Transverse colon (tissue), 3 donors: ENCODE measurements at regions not wholly inside any gene's neighbourhood (a gene's known extent, or its start where the extent isn't known, plus 50 kb on each side); places are given as distances from the start of the nearest gene placed in this dataset.

Experiments
- EP300 ChIP-seq: sonication (generic); formaldehyde crosslinking; IDR thresholded peaks from one replicate; pipeline ENCODE4 v1.6.1; 2017; ENCODE audit warnings: antibody characterized with exemption, low read depth
- POLR2A ChIP-seq: fragments of 450-650 bp; IDR thresholded peaks from one replicate; pipeline ENCODE4 v1.6.1; 2016; ENCODE audit warnings: antibody characterized with exemption, mild to moderate bottlenecking, moderate library complexity
- TF ChIP-seq, protein P1 (sequence below), 5 experiments: fragments of 200-600 bp in 3 of 5; fragments of 450-650 bp in 2 of 5; sonication (generic) in 3 of 5; IDR thresholded peaks; 1 replicate in 2 of 5; 2 replicates in 3 of 5; pipeline ENCODE4 v1.5.1; 2016 to 2017; ENCODE audit warnings: antibody characterized with exemption in 5 of 5, inconsistent platforms in 3 of 5, mild to moderate bottlenecking in 2 of 5, moderate library complexity in 1 of 5

DNA sequence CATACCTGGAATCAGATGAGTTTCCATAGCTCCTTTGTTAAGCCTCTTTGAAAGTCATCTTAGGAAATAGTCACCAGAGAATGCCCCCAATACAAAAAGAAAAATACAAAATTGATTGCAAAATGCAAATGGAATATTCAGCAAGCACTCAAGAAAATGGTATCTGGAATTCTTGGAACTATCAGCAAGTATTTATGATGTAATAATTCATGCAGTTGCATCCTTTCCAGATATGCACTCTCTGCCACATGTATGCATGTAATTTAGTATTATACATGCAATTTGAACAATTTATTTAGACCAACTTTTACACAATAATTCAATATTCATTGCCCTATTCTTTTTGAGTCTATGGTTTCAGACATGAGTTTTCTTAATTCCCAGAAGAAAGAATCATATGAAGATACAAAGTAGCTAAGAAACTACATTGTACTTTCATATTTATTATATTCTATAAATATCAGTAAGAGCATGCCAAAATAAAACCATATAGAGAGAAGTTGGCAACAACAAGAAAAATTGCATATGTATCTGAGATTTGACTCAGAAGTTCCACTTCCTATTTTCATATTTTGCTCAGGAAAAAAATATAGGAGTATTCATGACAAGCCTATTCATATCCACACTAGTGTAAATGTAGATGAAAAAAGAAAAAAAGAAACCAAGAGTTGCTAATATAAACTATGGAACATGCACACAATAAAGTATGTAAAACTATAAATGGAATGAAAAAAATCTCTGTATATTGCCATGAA is 338.5 kb downstream of the SEMA3D start:
- TF ChIP-seq EP300 (no peak), POLR2A (no peak)
- TF ChIP-seq, protein P1, sequence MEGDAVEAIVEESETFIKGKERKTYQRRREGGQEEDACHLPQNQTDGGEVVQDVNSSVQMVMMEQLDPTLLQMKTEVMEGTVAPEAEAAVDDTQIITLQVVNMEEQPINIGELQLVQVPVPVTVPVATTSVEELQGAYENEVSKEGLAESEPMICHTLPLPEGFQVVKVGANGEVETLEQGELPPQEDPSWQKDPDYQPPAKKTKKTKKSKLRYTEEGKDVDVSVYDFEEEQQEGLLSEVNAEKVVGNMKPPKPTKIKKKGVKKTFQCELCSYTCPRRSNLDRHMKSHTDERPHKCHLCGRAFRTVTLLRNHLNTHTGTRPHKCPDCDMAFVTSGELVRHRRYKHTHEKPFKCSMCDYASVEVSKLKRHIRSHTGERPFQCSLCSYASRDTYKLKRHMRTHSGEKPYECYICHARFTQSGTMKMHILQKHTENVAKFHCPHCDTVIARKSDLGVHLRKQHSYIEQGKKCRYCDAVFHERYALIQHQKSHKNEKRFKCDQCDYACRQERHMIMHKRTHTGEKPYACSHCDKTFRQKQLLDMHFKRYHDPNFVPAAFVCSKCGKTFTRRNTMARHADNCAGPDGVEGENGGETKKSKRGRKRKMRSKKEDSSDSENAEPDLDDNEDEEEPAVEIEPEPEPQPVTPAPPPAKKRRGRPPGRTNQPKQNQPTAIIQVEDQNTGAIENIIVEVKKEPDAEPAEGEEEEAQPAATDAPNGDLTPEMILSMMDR (IDR thresholded peaks at IDR 0.05) = no peak
